IMR-90 (cell line): ENCODE measurements at regions not wholly inside any gene's neighbourhood (a gene's known extent, or its start where the extent isn't known, plus 50 kb on each side); places are given as distances from the start of the nearest gene placed in this dataset.

Experiments used
- ATAC-seq: fragments of 200-7000 bp; cut with Tn5 transposase; 2 replicates; pipeline ENCODE4 v1.9.1; 2020; ENCODE audit warnings: low read depth, mild to moderate bottlenecking, moderate library complexity
- BruUV-seq: library from RNA; stranded (reverse); fragments of 400-500 nt; replicated peaks from 2 replicates; lab custom pipeline; 2021; lab: Mats Ljungman, UMichigan
- CTCF ChIA-PET: fragments of 300-600 bp; formaldehyde crosslinking; extraction: SDS; loops from one replicate; lab custom pipeline; 2021; ENCODE audit warnings: antibody characterized with exemption; lab: Yijun Ruan, JAX
- POLR2A ChIA-PET: fragments of 300-600 bp; sonication (Branson Sonifier 250); formaldehyde crosslinking; loops from one replicate; lab custom pipeline; 2022; ENCODE audit warnings: antibody characterized with exemption; ENCODE audit not compliant: unreplicated experiment; lab: Charles Lee
- DNase-seq: peaks from one replicate; pipeline ENCODE4 v3.0.0; 2013
- H2AFZ ChIP-seq: replicated peaks from 2 replicates; pipeline ENCODE3; 2013; ENCODE audit warnings: low read length, mild to moderate bottlenecking; ENCODE audit not compliant: poor library complexity
- H2AK5ac ChIP-seq: 2 replicates; pipeline ENCODE4 v1.6.1; 2013; ENCODE audit warnings: low read depth, low read length, inconsistent platforms
- H2AK9ac ChIP-seq: replicated peaks from 2 replicates; pipeline ENCODE3; 2013; ENCODE audit warnings: mild to moderate bottlenecking, low read depth, low read length, moderate library complexity; ENCODE audit not compliant: poor library complexity
- H2BK120ac ChIP-seq: 2 replicates; pipeline ENCODE4 v1.6.1; 2013; ENCODE audit warnings: low read depth, low read length, inconsistent platforms
- H2BK15ac ChIP-seq: 3 replicates; pipeline ENCODE4 v1.6.1; 2013; ENCODE audit warnings: low read depth, low read length, inconsistent platforms
- H2BK20ac ChIP-seq: 2 replicates; pipeline ENCODE4 v1.6.1; 2013; ENCODE audit warnings: low read depth, mild to moderate bottlenecking, inconsistent platforms, low read length, moderate library complexity
- H2BK5ac ChIP-seq: 2 replicates; pipeline ENCODE4 v1.6.1; 2013; ENCODE audit warnings: mild to moderate bottlenecking, low read depth, low read length, inconsistent platforms; ENCODE audit not compliant: poor library complexity, severe bottlenecking
- H3K14ac ChIP-seq: replicated peaks from 2 replicates; pipeline ENCODE4 v1.6.1; 2013; ENCODE audit warnings: low read depth, low read length, inconsistent platforms
- H3K18ac ChIP-seq: 2 replicates; pipeline ENCODE4 v1.6.1; 2013; ENCODE audit warnings: low read depth, low read length, control low read depth
- H3K23ac ChIP-seq: 2 replicates; pipeline ENCODE4 v1.6.1; 2013; ENCODE audit warnings: low read depth, low read length, inconsistent platforms
- H3K27ac ChIP-seq: 2 replicates; pipeline ENCODE4 v1.5.1; 2013; ENCODE audit warnings: mild to moderate bottlenecking, control low read depth, low read length; ENCODE audit not compliant: insufficient read depth
- H3K27me3 ChIP-seq: 2 replicates; pipeline ENCODE4 v1.6.1; 2013; ENCODE audit warnings: low read length; ENCODE audit not compliant: control insufficient read depth, insufficient read depth
- H3K36me3 ChIP-seq: 2 replicates; pipeline ENCODE4 v1.6.1; 2013; ENCODE audit warnings: low read length, mixed read lengths; ENCODE audit not compliant: control insufficient read depth, insufficient read depth
- H3K4ac ChIP-seq: 2 replicates; pipeline ENCODE4 v1.6.1; 2013; ENCODE audit warnings: low read depth, low read length, inconsistent platforms
- H3K4me1 ChIP-seq: 2 replicates; pipeline ENCODE4 v1.6.1; 2013; ENCODE audit warnings: low read length, mixed read lengths; ENCODE audit not compliant: control insufficient read depth, insufficient read depth
- H3K4me2 ChIP-seq: 2 replicates; pipeline ENCODE4 v1.6.1; 2013; ENCODE audit warnings: low read depth, mild to moderate bottlenecking, control low read depth, low read length, moderate library complexity
- H3K4me3 ChIP-seq: 2 replicates; pipeline ENCODE4 v1.5.1; 2013; ENCODE audit warnings: low read depth, mild to moderate bottlenecking, control low read depth, low read length, moderate library complexity; ENCODE audit not compliant: insufficient read depth
- H3K56ac ChIP-seq: 2 replicates; pipeline ENCODE4 v1.6.1; 2013; ENCODE audit warnings: low read length, inconsistent platforms; ENCODE audit not compliant: insufficient read depth; ENCODE audit errors: extremely low read depth
- H3K79me1 ChIP-seq, 2 experiments: 2 replicates each; pipeline ENCODE4 v1.6.1; 2013; ENCODE audit warnings: low read length in 2 of 2, inconsistent platforms in 1 of 2, low read depth in 1 of 2
- H3K9ac ChIP-seq: 2 replicates; pipeline ENCODE4 v1.6.1; 2013; ENCODE audit warnings: low read depth, low read length, control low read depth
- H3K9me1 ChIP-seq: 2 replicates; pipeline ENCODE4 v1.6.1; 2013; ENCODE audit warnings: low read length, inconsistent platforms; ENCODE audit not compliant: insufficient read depth
- H3K9me3 ChIP-seq: 2 replicates; pipeline ENCODE4 v1.6.1; 2013; ENCODE audit warnings: low read length; ENCODE audit not compliant: control insufficient read depth, insufficient read depth
- H4K20me1 ChIP-seq: 2 replicates; pipeline ENCODE4 v1.6.1; 2013; ENCODE audit warnings: low read length, inconsistent platforms; ENCODE audit not compliant: insufficient read depth
- H4K5ac ChIP-seq: 2 replicates; pipeline ENCODE4 v1.6.1; 2013; ENCODE audit warnings: mild to moderate bottlenecking, low read depth, low read length, control low read depth
- H4K8ac ChIP-seq, 2 experiments: 2 replicates each; pipeline ENCODE4 v1.6.1; 2013; ENCODE audit warnings: low read depth in 2 of 2, low read length in 2 of 2, control low read depth in 1 of 2, inconsistent platforms in 1 of 2
- H4K91ac ChIP-seq: 2 replicates; pipeline ENCODE4 v1.6.1; 2013; ENCODE audit warnings: low read depth, low read length, inconsistent platforms; ENCODE audit not compliant: insufficient read depth
- BHLHE40 ChIP-seq: fragments of 150-350 bp; IDR thresholded peaks from 2 replicates; pipeline ENCODE4 v1.6.1; 2016; ENCODE audit warnings: mild to moderate bottlenecking, low read depth, low read length
- CEBPB ChIP-seq: IDR thresholded peaks from 2 replicates; pipeline ENCODE4 v1.6.1; 2012; ENCODE audit warnings: low read depth, low read length, improper control_type of control experiment
- FOS ChIP-seq: fragments of 150-350 bp; IDR thresholded peaks from 2 replicates; pipeline ENCODE4 v1.6.1; 2016; ENCODE audit warnings: low read depth, low read length
- WGBS, 2 experiments: methylation state at CpG; one replicate each; pipeline versions ENCODE4 v1.1.5 to v1.1.7; 2013; ENCODE audit warnings: missing lambda C conversion rate in 2 of 2; ENCODE audit not compliant: insufficient read length in 1 of 2; ENCODE audit errors: extremely low coverage in 2 of 2; 5-methylcytosine and 5-hydroxymethylcytosine counted together
- dilution Hi-C: fragments of 300-500 bp; cut with HindIII; formaldehyde crosslinking; loops from one replicate; pipeline ENCODE4 v1.14.3; 2018; ENCODE audit warnings: low sequenced_read_pairs; ENCODE audit not compliant: unreplicated experiment
- in situ Hi-C: fragments of 300-500 bp; cut with MboI; formaldehyde crosslinking; loops from 3 replicates; pipeline ENCODE4 v1.14.3; 2019; ENCODE audit warnings: low sequenced_read_pairs, inconsistent platforms, mixed read lengths
- intact Hi-C: fragments of 100-400 bp; cut with micrococcal nuclease; formaldehyde crosslinking; loops from 2 replicates; pipeline ENCODE4 v1.10.0; 2022

DNA sequence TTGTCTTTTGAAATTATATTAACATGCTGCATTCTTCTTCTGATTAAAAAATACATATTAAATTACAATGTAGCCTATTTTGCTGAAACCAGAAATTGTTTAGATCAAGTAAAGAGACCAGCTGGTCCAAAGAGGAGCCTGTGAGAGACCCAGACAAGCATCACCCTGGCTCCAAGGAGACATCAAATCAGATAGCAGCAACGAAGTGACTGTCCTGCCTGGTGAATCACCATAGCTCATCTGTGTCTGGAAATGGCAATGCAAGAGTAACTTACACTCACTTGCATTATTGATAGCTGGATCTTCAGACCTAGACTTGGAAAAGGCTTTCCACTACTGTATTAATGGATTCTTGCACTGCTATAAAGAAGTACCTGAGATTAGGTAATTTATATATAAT, 169.1 kb downstream of the KCTD12 start:
- peak; percentile 91 for ATAC-seq
- BruUV-seq = no TSS peak
- peak; percentile 73 for DNase-seq
- no CpG with 5 or more reads among the region's 1 CpG for WGBS, 2 experiments
- H2AK9ac ChIP-seq = no peak overlapping the region
- ChIA-PET CTCF (no interaction called here), POLR2A (no interaction called here)
- no peak overlapping the region for H3K23ac ChIP-seq
- no peaks in the 10 kb centered on the region for H3K9me3 ChIP-seq
- H2AK5ac ChIP-seq = no peak overlapping the region
- no peak overlapping the region for H2BK120ac ChIP-seq
- no peak overlapping the region for H3K56ac ChIP-seq
- H3K4me1 ChIP-seq = peaks cover 3% of the 10 kb centered on the region
- no peaks in the 10 kb centered on the region for H3K79me1 ChIP-seq
- no peak overlapping the region for H4K91ac ChIP-seq
- H2BK20ac ChIP-seq = no peak overlapping the region
- H4K8ac ChIP-seq = no peak overlapping the region
- H4K5ac ChIP-seq = no peak overlapping the region
- in situ Hi-C loops (loop anchor here (25.0 kb wide), 1 partner anchor 1030 kb away; no protein-coding TSS in a partner anchor), intact Hi-C loops (no loop called here), dilution Hi-C loops (no loop called here)
- no peak overlapping the region for H3K27ac ChIP-seq
- H3K14ac ChIP-seq = no peak overlapping the region
- H3K9me1 ChIP-seq = no peaks in the 10 kb centered on the region
- H3K18ac ChIP-seq = no peak overlapping the region
- H2BK15ac ChIP-seq = no peak overlapping the region
- no peak overlapping the region for H3K4me3 ChIP-seq
- no peaks in the 10 kb centered on the region for H3K36me3 ChIP-seq
- no peaks in the 10 kb centered on the region for H3K27me3 ChIP-seq
- no peaks in the 10 kb centered on the region for H4K20me1 ChIP-seq
- H2BK5ac ChIP-seq = peak overlapping the region; percentile 25
- H2AFZ ChIP-seq = no peak overlapping the region
- H3K4ac ChIP-seq = peak overlapping the region; percentile 19
- TF ChIP-seq FOS (peak; percentile 57), CEBPB (peak; percentile 31; the same call in 1 of the 2 replicates), BHLHE40 (no peak)
- H3K4me2 ChIP-seq = no peak overlapping the region
- H3K9ac ChIP-seq = no peak overlapping the region
